ENCODE measurements at regions not wholly inside any gene's neighbourhood (a gene's known extent, or its start where the extent isn't known, plus 50 kb on each side); places are given as distances from the start of the nearest gene placed in this dataset.

- DNase-seq (no peak), ATAC-seq (no peak)
- intact Hi-C loops (cut with DNase I), result no loop called here
Observed at GRCh38 chr5:4129523-4129922, 533.9 kb downstream of the IRX1 start.

GRCh38 chr5:4130819-4131218 is 535.2 kb downstream of the IRX1 start:
- ATAC-seq, result no peak

GRCh38 chr5:4137781-4138180 is 542.1 kb downstream of the IRX1 start:
- ATAC-seq (no peak), DNase-seq (no peak)
- intact Hi-C loops (cut with DNase I), result no loop called here

More at GRCh38 chr5:4130819-4131218, 535.2 kb downstream of the IRX1 start:
- intact Hi-C loops (cut with DNase I), result no loop called here
- DNase-seq, result no peak

GRCh38 chr5:4142842-4143241 is 547.2 kb downstream of the IRX1 start:
- intact Hi-C loops (cut with DNase I), result no loop called here
- no peak for ATAC-seq
- DNase-seq, result no peak

- ATAC-seq (no peak), DNase-seq (no peak)
- intact Hi-C loops (cut with DNase I), result no loop called here
Observed at GRCh38 chr5:4144411-4145007, 548.9 kb downstream of the IRX1 start.

- no peak for ATAC-seq
- DNase-seq, result no peak
- intact Hi-C loops (cut with DNase I), result no loop called here
Observed at GRCh38 chr5:4145511-4145910, 549.9 kb downstream of the IRX1 start.

- no peak for DNase-seq
- intact Hi-C loops (cut with DNase I), result no loop called here
- no peak for ATAC-seq
Observed at GRCh38 chr5:4148009-4148408, 552.4 kb downstream of the IRX1 start.

GRCh38 chr5:4150067-4150466 is 554.4 kb downstream of the IRX1 start:
- intact Hi-C loops (cut with DNase I), result no loop called here
- ATAC-seq, result no peak
- no peak for DNase-seq

- intact Hi-C loops (cut with DNase I), result no loop called here
- ATAC-seq, result no peak
- no peak for DNase-seq
Observed at GRCh38 chr5:4156153-4156552, 560.5 kb downstream of the IRX1 start.

- ATAC-seq, result no peak
- DNase-seq, result no peak
- intact Hi-C loops (cut with DNase I), result no loop called here
Observed at GRCh38 chr5:4156889-4157288, 561.3 kb downstream of the IRX1 start.

- DNase-seq (no peak), ATAC-seq (no peak)
- intact Hi-C loops (cut with DNase I), result no loop called here
Observed at GRCh38 chr5:4158750-4159447, 563.3 kb downstream of the IRX1 start.

- no peak for ATAC-seq
- intact Hi-C loops (cut with DNase I), result no loop called here
- no peak for DNase-seq
Observed at GRCh38 chr5:4159681-4160080, 564.0 kb downstream of the IRX1 start.

- intact Hi-C loops (cut with DNase I), result no loop called here
- ATAC-seq (no peak), DNase-seq (no peak)
Observed at GRCh38 chr5:4164167-4164566, 568.5 kb downstream of the IRX1 start.

GRCh38 chr5:4180703-4181102 is 585.1 kb downstream of the IRX1 start:
- ATAC-seq (no peak), DNase-seq (no peak)
- intact Hi-C loops (cut with DNase I), result no loop called here

GRCh38 chr5:4182144-4182543 is 586.5 kb downstream of the IRX1 start:
- ATAC-seq (no peak), DNase-seq (no peak)
- intact Hi-C loops (cut with DNase I), result no loop called here

GRCh38 chr5:4185127-4185526 is 589.5 kb downstream of the IRX1 start:
- DNase-seq, result no peak
- no peak for ATAC-seq
- intact Hi-C loops (cut with DNase I), result no loop called here

GRCh38 chr5:4188704-4189103 is 593.1 kb downstream of the IRX1 start:
- no peak for ATAC-seq
- DNase-seq, result no peak
- intact Hi-C loops (cut with DNase I), result no loop called here

- DNase-seq (no peak), ATAC-seq (no peak)
- intact Hi-C loops (cut with DNase I), result no loop called here
Observed at GRCh38 chr5:4189317-4189716, 593.7 kb downstream of the IRX1 start.

- intact Hi-C loops (cut with DNase I), result no loop called here
- no peak for ATAC-seq
- no peak for DNase-seq
Observed at GRCh38 chr5:4191041-4191440, 595.4 kb downstream of the IRX1 start.

- intact Hi-C loops (cut with DNase I), result no loop called here
- ATAC-seq (no peak), DNase-seq (no peak)
Observed at GRCh38 chr5:4191703-4192102, 596.1 kb downstream of the IRX1 start.

- ATAC-seq, result no peak
- no peak for DNase-seq
- intact Hi-C loops (cut with DNase I), result no loop called here
Observed at GRCh38 chr5:4192111-4192510, 596.5 kb downstream of the IRX1 start.
